ENCODE measurements at regions not wholly inside any gene's neighbourhood (a gene's known extent, or its start where the extent isn't known, plus 50 kb on each side); places are given as distances from the start of the nearest gene placed in this dataset.

DNA sequence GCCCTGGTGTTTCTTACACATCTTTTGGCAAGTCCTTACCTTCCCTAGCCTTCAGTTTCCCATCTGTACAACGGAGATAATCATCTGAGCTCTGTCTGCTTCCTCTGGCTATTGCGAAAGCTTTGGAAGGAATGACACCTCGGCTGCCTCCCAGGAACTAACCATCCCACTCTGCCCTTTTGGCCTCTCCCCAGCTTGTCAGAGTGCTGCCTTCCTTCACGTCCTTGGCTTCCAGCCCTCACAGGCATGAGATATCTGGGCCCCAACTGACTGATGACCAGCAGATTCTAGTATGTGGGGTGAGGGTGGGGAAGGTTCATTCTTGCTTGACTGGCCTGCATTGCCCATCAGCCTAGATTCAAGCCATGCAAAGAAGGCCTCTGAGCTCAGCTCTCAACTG is 253.1 kb upstream of the FGGY start:
- no peaks in the 10 kb centered on the region for H3K9me3 ChIP-seq
- intact Hi-C loops (cut with DNase I), result no loop called here
- H3K4me3 ChIP-seq, result no peak overlapping the region
- H3K36me3 ChIP-seq, result no peaks in the 10 kb centered on the region
- H3K27ac ChIP-seq, result peak overlapping the region in 3 of 4 donors; percentile 51 to 76 (median 59)
- H3K4me1 ChIP-seq, result peaks cover 0 to 31% (median 7%) of the 10 kb centered on the region in 3 donors
- DNase-seq, result no peak
- TF ChIP-seq POLR2A (IDR thresholded peaks at IDR 0.05), result no peak
- TF ChIP-seq, protein P1, sequence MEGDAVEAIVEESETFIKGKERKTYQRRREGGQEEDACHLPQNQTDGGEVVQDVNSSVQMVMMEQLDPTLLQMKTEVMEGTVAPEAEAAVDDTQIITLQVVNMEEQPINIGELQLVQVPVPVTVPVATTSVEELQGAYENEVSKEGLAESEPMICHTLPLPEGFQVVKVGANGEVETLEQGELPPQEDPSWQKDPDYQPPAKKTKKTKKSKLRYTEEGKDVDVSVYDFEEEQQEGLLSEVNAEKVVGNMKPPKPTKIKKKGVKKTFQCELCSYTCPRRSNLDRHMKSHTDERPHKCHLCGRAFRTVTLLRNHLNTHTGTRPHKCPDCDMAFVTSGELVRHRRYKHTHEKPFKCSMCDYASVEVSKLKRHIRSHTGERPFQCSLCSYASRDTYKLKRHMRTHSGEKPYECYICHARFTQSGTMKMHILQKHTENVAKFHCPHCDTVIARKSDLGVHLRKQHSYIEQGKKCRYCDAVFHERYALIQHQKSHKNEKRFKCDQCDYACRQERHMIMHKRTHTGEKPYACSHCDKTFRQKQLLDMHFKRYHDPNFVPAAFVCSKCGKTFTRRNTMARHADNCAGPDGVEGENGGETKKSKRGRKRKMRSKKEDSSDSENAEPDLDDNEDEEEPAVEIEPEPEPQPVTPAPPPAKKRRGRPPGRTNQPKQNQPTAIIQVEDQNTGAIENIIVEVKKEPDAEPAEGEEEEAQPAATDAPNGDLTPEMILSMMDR (IDR thresholded peaks at IDR 0.05), result no peak
- WGBS, 2 donors, result 29 to 36% methylated on average over 4 of the region's 4 CpGs
- H3K27me3 ChIP-seq, result no peaks in the 10 kb centered on the region

DNA sequence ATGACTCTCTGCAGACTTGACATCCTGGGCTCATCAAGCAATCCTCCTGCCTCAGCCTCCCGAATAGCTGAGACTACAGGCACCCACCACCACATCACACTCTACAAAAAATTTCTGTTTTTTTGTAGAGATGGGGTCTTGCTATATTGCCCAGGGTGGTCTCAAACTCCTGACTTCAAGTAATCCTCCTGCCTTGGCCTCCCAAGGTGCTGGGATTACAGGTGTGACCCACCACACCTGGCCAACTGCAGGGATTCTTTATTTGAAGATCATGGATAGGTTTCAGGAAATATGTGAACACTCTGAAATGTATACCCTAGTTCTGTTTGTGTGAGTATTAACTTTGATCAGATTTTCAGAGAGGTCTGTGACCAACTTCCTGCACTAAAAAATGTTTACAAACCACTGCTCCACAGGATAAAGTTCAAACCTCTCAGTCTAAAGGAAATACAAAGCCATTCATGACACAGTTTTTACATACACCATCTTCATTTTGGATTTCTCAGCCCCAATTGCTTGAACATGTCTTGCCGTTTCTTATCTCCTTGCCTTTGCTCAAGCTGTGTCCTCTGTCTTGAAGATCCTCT is 252.3 kb upstream of the FGGY start:
- Histone ChIP-seq H3K9me3 (no peaks in the 10 kb centered on the region), H3K4me1 (peaks cover 0 to 31% (median 7%) of the 10 kb centered on the region in 3 donors), H3K4me3 (no peak overlapping the region), H3K36me3 (no peaks in the 10 kb centered on the region), H3K27me3 (no peaks in the 10 kb centered on the region), H3K27ac (peak overlapping the region in 1 of 4 donors; percentile 59)
- intact Hi-C loops (cut with DNase I), result no loop called here
- 86 to 92% methylated on average over 2 of the region's 2 CpGs for WGBS, 2 donors
- TF ChIP-seq, protein P1 (IDR thresholded peaks at IDR 0.05), result no peak
- TF ChIP-seq POLR2A (IDR thresholded peaks at IDR 0.05), result no peak
- DNase-seq, result no peak

DNA sequence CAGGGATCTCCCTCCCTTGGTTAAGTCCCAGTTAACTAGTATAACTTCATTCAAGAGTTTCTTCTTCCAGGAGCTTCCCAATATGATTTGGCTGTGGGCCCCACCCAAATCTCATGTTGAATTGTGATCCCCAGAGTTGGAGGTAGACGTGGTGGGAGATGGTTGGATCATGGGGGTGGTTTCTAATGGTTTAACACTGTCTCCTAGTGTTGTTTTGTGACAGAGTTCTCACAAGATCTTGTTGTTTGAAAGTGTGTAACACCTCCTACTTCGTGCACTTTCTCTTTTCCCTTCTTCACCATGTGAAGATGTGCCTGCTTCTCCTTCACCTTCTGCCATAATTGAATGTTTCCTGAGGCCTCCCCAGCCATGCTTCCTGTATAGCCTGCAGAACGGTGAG is 251.8 kb upstream of the FGGY start:
- H3K27ac ChIP-seq, result no peak overlapping the region
- 60 to 69% methylated on average over 3 of the region's 3 CpGs for WGBS, 2 donors
- peaks cover 0 to 31% (median 7%) of the 10 kb centered on the region in 3 donors for H3K4me1 ChIP-seq
- no peak overlapping the region for H3K4me3 ChIP-seq
- no peaks in the 10 kb centered on the region for H3K27me3 ChIP-seq
- no peaks in the 10 kb centered on the region for H3K36me3 ChIP-seq
- no peak for DNase-seq
- intact Hi-C loops (cut with DNase I), result no loop called here
- H3K9me3 ChIP-seq, result no peaks in the 10 kb centered on the region
- TF ChIP-seq POLR2A (IDR thresholded peaks at IDR 0.05), result no peak
- TF ChIP-seq, protein P1 (IDR thresholded peaks at IDR 0.05), result no peak

DNA sequence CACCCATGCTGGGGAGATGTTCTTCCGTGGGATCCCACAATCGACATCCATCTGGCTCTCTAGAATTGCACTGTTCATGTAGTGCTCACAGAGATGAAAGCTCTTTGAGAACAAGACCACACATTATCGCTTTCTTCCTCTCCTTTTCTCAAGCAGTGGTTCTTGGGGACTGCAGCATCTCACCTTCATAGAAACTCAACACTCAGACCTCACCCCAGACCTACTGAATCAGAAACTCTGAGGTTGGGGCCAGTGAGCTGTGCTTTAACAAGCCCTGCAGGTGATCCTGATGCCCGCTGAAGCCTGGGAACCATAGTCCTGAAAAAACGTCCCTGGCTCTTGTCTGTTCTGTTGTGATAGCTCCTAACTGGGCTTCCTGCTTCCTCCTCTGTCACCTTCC is 251.3 kb upstream of the FGGY start:
- WGBS, 2 donors, result 85 to 92% methylated on average over 5 of the region's 5 CpGs
- H3K4me1 ChIP-seq, result peaks cover 0 to 31% (median 7%) of the 10 kb centered on the region in 3 donors
- H3K36me3 ChIP-seq, result no peaks in the 10 kb centered on the region
- no peak overlapping the region for H3K4me3 ChIP-seq
- no peaks in the 10 kb centered on the region for H3K9me3 ChIP-seq
- intact Hi-C loops (cut with DNase I), result no loop called here
- TF ChIP-seq POLR2A (IDR thresholded peaks at IDR 0.05), result no peak
- TF ChIP-seq, protein P1 (IDR thresholded peaks at IDR 0.05), result no peak
- no peak overlapping the region for H3K27ac ChIP-seq
- no peaks in the 10 kb centered on the region for H3K27me3 ChIP-seq
- DNase-seq, result no peak

DNA sequence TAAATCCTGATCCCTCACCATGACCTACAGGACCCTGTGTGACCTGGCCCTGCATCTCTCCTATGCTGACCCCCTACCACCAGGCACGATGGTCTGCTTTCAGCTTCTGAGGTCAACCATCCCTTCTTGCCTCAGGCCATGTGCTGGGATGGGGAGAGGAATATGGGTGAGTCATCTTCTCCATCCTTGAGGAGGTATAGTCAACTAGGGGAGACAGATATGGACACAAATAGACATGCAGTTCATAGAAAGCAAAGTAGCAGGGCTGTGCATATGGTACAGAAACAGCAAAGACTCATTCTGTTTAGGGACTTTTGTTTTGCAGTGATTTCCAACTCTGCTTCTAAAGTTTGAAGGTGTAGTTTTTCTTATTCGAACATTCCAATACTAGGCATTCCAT is 250.8 kb upstream of the FGGY start:
- H3K4me1 ChIP-seq, result peaks cover 0 to 30% (median 7%) of the 10 kb centered on the region in 3 donors
- H3K9me3 ChIP-seq, result no peaks in the 10 kb centered on the region
- no peaks in the 10 kb centered on the region for H3K36me3 ChIP-seq
- TF ChIP-seq POLR2A (IDR thresholded peaks at IDR 0.05), result no peak
- TF ChIP-seq, protein P1 (IDR thresholded peaks at IDR 0.05), result no peak
- intact Hi-C loops (cut with DNase I), result no loop called here
- H3K27ac ChIP-seq, result no peak overlapping the region
- no peaks in the 10 kb centered on the region for H3K27me3 ChIP-seq
- no peak overlapping the region for H3K4me3 ChIP-seq
- DNase-seq, result no peak
- WGBS, 2 donors, result 57 to 69% methylated on average over 2 of the region's 2 CpGs
